Colonic mucosa (tissue), 4 donors: ENCODE measurements at regions not wholly inside any gene's neighbourhood (a gene's known extent, or its start where the extent isn't known, plus 50 kb on each side); places are given as distances from the start of the nearest gene placed in this dataset.

Source experiments
- DNase-seq: peaks from one replicate; pipeline ENCODE4 v3.0.0-alpha.2; 2020
- H3K27ac ChIP-seq: fragments of 200-600 bp; one replicate; pipeline ENCODE4 v1.8.0; 2021
- H3K27me3 ChIP-seq: fragments of 200-600 bp; one replicate; pipeline ENCODE4 v1.8.0; 2021
- H3K36me3 ChIP-seq: fragments of 200-600 bp; one replicate; pipeline ENCODE4 v1.8.0; 2021
- H3K4me1 ChIP-seq: fragments of 200-600 bp; one replicate; pipeline ENCODE4 v1.8.0; 2021; ENCODE audit warnings: mild to moderate bottlenecking
- H3K4me3 ChIP-seq: fragments of 200-600 bp; one replicate; pipeline ENCODE4 v1.8.0; 2021
- H3K9ac ChIP-seq, 2 donors: one replicate each; pipeline ENCODE4 v1.7.0; 2013; ENCODE audit warnings: control low read depth in 2 of 2, low read depth in 2 of 2, low read length in 2 of 2
- H3K9me3 ChIP-seq: fragments of 200-600 bp; one replicate; pipeline ENCODE4 v1.8.0; 2021
- intact Hi-C: fragments of 100-400 bp; cut with DNase I; formaldehyde crosslinking; loops from one replicate; pipeline ENCODE4 v1.14.1; 2022
- TF ChIP-seq, protein P1 (sequence below): fragments of 200-600 bp; IDR thresholded peaks from one replicate; pipeline ENCODE4 v1.8.0; 2022; ENCODE audit warnings: antibody characterized with exemption, mild to moderate bottlenecking
- donor health status: healthy.
- donor health status: DM: no; HTN: no; CAD: no.
- donor health status: DM: no; HTN: no; CAD: no.

DNA sequence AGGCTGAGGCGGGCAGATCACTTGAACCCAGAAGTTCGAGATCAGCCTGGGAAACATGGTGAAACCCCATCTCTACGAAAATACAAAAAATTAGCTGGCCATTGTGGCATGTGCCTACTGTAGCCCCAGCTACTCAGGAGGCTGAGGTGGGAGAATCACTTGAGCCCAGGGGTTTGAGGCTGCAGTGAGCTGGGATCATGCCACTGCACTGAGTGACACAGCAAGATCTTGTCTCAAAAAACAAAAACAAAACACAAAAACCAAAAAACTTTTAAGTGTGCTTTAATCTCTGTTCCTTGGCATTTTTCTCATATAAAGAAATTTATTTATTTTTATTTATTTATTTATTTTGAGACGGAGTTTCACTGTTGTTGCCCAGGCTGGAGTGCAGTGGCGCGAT is 208.2 kb downstream of the URB2 start:
- TF ChIP-seq, protein P1, sequence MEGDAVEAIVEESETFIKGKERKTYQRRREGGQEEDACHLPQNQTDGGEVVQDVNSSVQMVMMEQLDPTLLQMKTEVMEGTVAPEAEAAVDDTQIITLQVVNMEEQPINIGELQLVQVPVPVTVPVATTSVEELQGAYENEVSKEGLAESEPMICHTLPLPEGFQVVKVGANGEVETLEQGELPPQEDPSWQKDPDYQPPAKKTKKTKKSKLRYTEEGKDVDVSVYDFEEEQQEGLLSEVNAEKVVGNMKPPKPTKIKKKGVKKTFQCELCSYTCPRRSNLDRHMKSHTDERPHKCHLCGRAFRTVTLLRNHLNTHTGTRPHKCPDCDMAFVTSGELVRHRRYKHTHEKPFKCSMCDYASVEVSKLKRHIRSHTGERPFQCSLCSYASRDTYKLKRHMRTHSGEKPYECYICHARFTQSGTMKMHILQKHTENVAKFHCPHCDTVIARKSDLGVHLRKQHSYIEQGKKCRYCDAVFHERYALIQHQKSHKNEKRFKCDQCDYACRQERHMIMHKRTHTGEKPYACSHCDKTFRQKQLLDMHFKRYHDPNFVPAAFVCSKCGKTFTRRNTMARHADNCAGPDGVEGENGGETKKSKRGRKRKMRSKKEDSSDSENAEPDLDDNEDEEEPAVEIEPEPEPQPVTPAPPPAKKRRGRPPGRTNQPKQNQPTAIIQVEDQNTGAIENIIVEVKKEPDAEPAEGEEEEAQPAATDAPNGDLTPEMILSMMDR: no peak
- no peaks in the 10 kb centered on the region for H3K9me3 ChIP-seq
- no peak for DNase-seq

DNA sequence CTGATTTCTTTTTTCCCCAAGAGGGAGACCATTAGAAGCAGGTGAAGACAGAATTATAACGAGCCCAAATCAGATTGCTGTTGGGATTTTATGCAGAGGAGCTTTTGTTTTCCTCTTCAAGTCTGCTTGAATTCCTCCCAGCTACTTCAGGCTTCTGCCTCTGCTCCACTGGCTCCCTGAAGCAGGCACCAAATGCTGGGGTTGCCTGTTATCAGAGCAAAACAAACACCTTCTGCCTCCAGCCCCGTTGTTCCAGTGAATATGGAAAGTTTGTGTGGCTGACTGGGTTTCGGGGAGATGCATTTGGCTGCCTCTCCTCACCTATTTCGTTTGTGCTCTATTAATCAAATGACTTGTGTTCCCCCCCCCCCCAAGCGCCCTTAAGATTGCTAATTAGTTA is 209.2 kb downstream of the URB2 start:
- Histone ChIP-seq H3K27ac (no peak overlapping the region), H3K27me3 (no peaks in the 10 kb centered on the region), H3K9me3 (no peaks in the 10 kb centered on the region), H3K4me1 (no peaks in the 10 kb centered on the region), H3K9ac (no peak overlapping the region), H3K36me3 (no peaks in the 10 kb centered on the region), H3K4me3 (no peak overlapping the region)
- no peak for DNase-seq
- TF ChIP-seq, protein P1: no peak
- intact Hi-C loops: no loop called here

More for the DNA sequence above, 208.2 kb downstream of the URB2 start:
- no peaks in the 10 kb centered on the region for H3K36me3 ChIP-seq
- H3K4me1 ChIP-seq: no peaks in the 10 kb centered on the region
- no peak overlapping the region for H3K4me3 ChIP-seq
- no peak overlapping the region for H3K9ac ChIP-seq
- H3K27me3 ChIP-seq: no peaks in the 10 kb centered on the region
- no peak overlapping the region for H3K27ac ChIP-seq
- intact Hi-C loops: no loop called here

DNA sequence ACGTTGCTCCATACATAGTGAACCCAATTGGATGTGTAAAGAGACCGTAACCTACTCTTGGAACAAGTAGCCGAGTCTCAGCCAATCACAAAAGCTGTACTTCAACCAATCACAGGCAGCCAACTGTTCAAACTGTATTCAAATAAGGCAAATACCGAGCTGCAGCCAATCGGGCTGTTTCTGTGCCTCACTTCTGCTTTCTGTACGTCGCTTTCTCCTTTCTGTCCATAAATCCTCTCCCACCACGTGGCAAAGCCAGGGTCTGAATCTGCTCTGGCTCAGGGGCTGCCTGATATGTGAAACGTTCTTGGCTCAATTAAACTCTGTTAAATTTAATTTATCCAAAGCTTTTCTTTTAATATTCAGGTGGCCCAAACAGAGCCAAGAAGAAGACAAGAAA is 210.3 kb downstream of the URB2 start:
- intact Hi-C loops: no loop called here
- no peak for DNase-seq
- Histone ChIP-seq H3K27ac (no peak overlapping the region), H3K9me3 (no peaks in the 10 kb centered on the region), H3K4me1 (no peaks in the 10 kb centered on the region), H3K9ac (no peak overlapping the region), H3K36me3 (no peaks in the 10 kb centered on the region), H3K4me3 (no peak overlapping the region), H3K27me3 (no peaks in the 10 kb centered on the region)
- TF ChIP-seq, protein P1: no peak

DNA sequence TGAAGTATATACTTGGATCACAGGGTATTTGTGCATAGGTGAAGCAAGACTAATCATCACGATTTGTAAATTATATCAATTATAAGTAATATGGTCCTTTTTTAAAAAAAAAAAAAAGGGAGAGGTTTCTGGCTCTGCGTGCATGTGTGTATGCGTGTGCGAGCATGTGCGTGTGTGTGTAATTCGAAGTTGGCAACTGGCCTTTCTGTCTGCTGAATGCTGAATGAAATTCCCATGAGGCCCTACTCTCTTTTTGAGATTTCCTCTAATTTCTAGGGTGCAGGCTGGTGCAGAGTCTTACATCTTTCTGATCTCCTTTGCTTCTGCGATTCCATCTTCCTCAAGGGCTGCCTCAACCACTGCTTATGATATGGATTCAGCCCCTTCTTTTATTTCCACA is 212.2 kb downstream of the URB2 start:
- H3K36me3 ChIP-seq: no peaks in the 10 kb centered on the region
- H3K9ac ChIP-seq: no peak overlapping the region
- TF ChIP-seq, protein P1: no peak
- H3K4me3 ChIP-seq: no peak overlapping the region
- peaks cover 1% of the 10 kb centered on the region for H3K4me1 ChIP-seq
- intact Hi-C loops: no loop called here
- no peak overlapping the region for H3K27ac ChIP-seq
- no peaks in the 10 kb centered on the region for H3K27me3 ChIP-seq
- DNase-seq: no peak
- no peaks in the 10 kb centered on the region for H3K9me3 ChIP-seq

DNA sequence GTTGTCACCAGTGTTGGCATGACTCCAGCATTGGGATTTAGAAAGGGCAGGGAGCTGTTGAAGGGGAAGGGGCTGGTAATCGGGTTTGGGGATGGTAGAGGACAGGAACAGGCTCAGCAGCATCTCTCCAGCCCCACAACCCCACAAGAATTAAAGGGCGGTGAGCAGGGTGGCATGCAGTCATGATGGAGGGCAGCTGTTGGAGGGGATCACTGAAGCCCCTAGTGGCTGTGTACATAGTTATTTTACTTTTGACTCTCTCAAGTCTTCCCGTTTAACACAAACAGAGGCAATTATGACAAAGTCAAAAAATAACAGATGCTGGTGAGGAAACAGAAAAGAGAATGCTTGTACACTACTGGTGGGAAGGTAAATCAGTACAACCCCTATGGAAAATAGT is 213.8 kb downstream of the URB2 start:
- H3K27me3 ChIP-seq: no peaks in the 10 kb centered on the region
- peaks cover 9% of the 10 kb centered on the region for H3K4me1 ChIP-seq
- H3K9ac ChIP-seq: no peak overlapping the region
- no peaks in the 10 kb centered on the region for H3K9me3 ChIP-seq
- TF ChIP-seq, protein P1: no peak
- DNase-seq: no peak
- H3K4me3 ChIP-seq: no peak overlapping the region
- intact Hi-C loops: no loop called here
- no peaks in the 10 kb centered on the region for H3K36me3 ChIP-seq
- H3K27ac ChIP-seq: no peak overlapping the region

DNA sequence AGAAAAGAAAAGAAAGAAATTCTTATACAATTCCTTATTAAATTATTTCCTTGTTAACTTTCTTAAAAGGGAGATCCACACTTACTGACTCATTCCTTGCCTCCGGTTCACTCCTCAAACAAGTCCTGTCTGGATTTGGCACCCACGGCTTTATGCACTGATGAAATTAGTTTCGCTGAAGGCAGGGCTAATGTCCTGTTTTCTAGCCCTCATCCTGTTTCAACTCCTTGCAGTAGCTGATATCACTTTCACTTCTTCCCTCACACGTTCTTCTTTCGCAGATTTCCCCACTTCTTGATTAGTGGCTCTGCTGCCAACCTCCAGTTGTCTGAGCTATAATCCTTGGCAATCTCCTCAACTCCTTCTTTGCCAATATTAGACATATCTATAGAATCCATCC is 215.2 kb downstream of the URB2 start:
- Histone ChIP-seq H3K9me3 (no peaks in the 10 kb centered on the region), H3K4me3 (no peak overlapping the region), H3K4me1 (peaks cover 14% of the 10 kb centered on the region), H3K27me3 (no peaks in the 10 kb centered on the region), H3K9ac (no peak overlapping the region), H3K36me3 (no peaks in the 10 kb centered on the region), H3K27ac (no peak overlapping the region)
- DNase-seq: no peak
- TF ChIP-seq, protein P1: no peak
- intact Hi-C loops: no loop called here
